Osteocyte (in vitro differentiated cells): ENCODE measurements at regions not wholly inside any gene's neighbourhood (a gene's known extent, or its start where the extent isn't known, plus 50 kb on each side); places are given as distances from the start of the nearest gene placed in this dataset.

ENCODE experiments used
- DNase-seq: peaks from one replicate; pipeline ENCODE4 v3.0.0; 2021; ENCODE audit warnings: mixed read lengths; ENCODE audit not compliant: unreplicated experiment; ENCODE audit errors: extremely low spot score
- H3K27ac Mint-ChIP-seq: one replicate; pipeline ENCODE4 v1.8.0; 2021; ENCODE audit warnings: mild to moderate bottlenecking, mixed read lengths; ENCODE audit not compliant: unreplicated experiment
- H3K27me3 Mint-ChIP-seq: one replicate; pipeline ENCODE4 v1.8.0; 2021; ENCODE audit warnings: mixed read lengths; ENCODE audit not compliant: unreplicated experiment
- H3K36me3 Mint-ChIP-seq: one replicate; pipeline ENCODE4 v1.8.0; 2021; ENCODE audit warnings: mixed read lengths; ENCODE audit not compliant: unreplicated experiment
- H3K4me1 Mint-ChIP-seq: one replicate; pipeline ENCODE4 v1.8.0; 2021; ENCODE audit warnings: mixed read lengths; ENCODE audit not compliant: unreplicated experiment
- H3K4me3 Mint-ChIP-seq: one replicate; pipeline ENCODE4 v1.8.0; 2021; ENCODE audit warnings: mild to moderate bottlenecking, moderate library complexity, mixed read lengths; ENCODE audit not compliant: unreplicated experiment
- H3K9me3 Mint-ChIP-seq: one replicate; pipeline ENCODE4 v1.8.0; 2021; ENCODE audit warnings: mixed read lengths; ENCODE audit not compliant: unreplicated experiment
- CTCF ChIP-seq: fragments of 200-600 bp; sonication (generic); IDR thresholded peaks from 2 replicates; pipeline ENCODE4 v1.5.0; 2021; ENCODE audit warnings: antibody characterized with exemption, mild to moderate bottlenecking, moderate library complexity

GRCh38 chr21:32174819-32175218 is 104.0 kb downstream of the MIS18A start:
- TF ChIP-seq CTCF = no peak
- Mint-ChIP-seq H3K36me3 (no peaks in the 10 kb centered on the region), H3K4me1 (no peaks in the 10 kb centered on the region), H3K27ac (no peak overlapping the region), H3K9me3 (no peaks in the 10 kb centered on the region), H3K4me3 (no peak overlapping the region), H3K27me3 (peaks cover 21% of the 10 kb centered on the region)
- DNase-seq = no peak

- no peaks in the 10 kb centered on the region for H3K36me3 Mint-ChIP-seq
- no peak for DNase-seq
- H3K4me3 Mint-ChIP-seq = no peak overlapping the region
- TF ChIP-seq CTCF = no peak
- H3K4me1 Mint-ChIP-seq = no peaks in the 10 kb centered on the region
- peaks cover 22% of the 10 kb centered on the region for H3K27me3 Mint-ChIP-seq
- no peaks in the 10 kb centered on the region for H3K9me3 Mint-ChIP-seq
- no peak overlapping the region for H3K27ac Mint-ChIP-seq
Observed at GRCh38 chr21:32173121-32173724, 105.6 kb downstream of the MIS18A start.

- no peak for TF ChIP-seq CTCF
- Mint-ChIP-seq H3K36me3 (no peaks in the 10 kb centered on the region), H3K27ac (no peak overlapping the region), H3K27me3 (peaks cover 26% of the 10 kb centered on the region), H3K4me3 (no peak overlapping the region), H3K4me1 (no peaks in the 10 kb centered on the region), H3K9me3 (no peaks in the 10 kb centered on the region)
- no peak for DNase-seq
Observed at GRCh38 chr21:32172106-32172505, 106.7 kb downstream of the MIS18A start.

GRCh38 chr21:32167513-32167912 is 111.3 kb downstream of the MIS18A start:
- H3K4me3 Mint-ChIP-seq = no peak overlapping the region
- no peaks in the 10 kb centered on the region for H3K4me1 Mint-ChIP-seq
- no peaks in the 10 kb centered on the region for H3K36me3 Mint-ChIP-seq
- TF ChIP-seq CTCF = no peak
- H3K27me3 Mint-ChIP-seq = peaks cover 30% of the 10 kb centered on the region
- H3K9me3 Mint-ChIP-seq = no peaks in the 10 kb centered on the region
- H3K27ac Mint-ChIP-seq = no peak overlapping the region
- DNase-seq = no peak

GRCh38 chr21:32163386-32163785 is 115.5 kb downstream of the MIS18A start:
- DNase-seq = no peak
- Mint-ChIP-seq H3K27me3 (peaks cover 26% of the 10 kb centered on the region), H3K36me3 (no peaks in the 10 kb centered on the region), H3K9me3 (no peaks in the 10 kb centered on the region), H3K27ac (no peak overlapping the region), H3K4me3 (no peak overlapping the region), H3K4me1 (no peaks in the 10 kb centered on the region)
- no peak for TF ChIP-seq CTCF
